HG02840 (cell line): ENCODE measurements at regions not wholly inside any gene's neighbourhood (a gene's known extent, or its start where the extent isn't known, plus 50 kb on each side); places are given as distances from the start of the nearest gene placed in this dataset.
"Not testable (repeated sequence)": the region's sequence is repeated elsewhere in the genome, so short reads cannot be mapped to it uniquely, and the experiment has no call there.

ENCODE experiments used
- ATAC-seq: cut with Tn5 transposase; IDR thresholded peaks from one replicate; pipeline ENCODE4 v1.9.1; 2021; ENCODE audit warnings: mild to moderate bottlenecking, moderate library complexity, moderate number of reproducible peaks; ENCODE audit not compliant: unreplicated experiment, low FRiP score

DNA sequence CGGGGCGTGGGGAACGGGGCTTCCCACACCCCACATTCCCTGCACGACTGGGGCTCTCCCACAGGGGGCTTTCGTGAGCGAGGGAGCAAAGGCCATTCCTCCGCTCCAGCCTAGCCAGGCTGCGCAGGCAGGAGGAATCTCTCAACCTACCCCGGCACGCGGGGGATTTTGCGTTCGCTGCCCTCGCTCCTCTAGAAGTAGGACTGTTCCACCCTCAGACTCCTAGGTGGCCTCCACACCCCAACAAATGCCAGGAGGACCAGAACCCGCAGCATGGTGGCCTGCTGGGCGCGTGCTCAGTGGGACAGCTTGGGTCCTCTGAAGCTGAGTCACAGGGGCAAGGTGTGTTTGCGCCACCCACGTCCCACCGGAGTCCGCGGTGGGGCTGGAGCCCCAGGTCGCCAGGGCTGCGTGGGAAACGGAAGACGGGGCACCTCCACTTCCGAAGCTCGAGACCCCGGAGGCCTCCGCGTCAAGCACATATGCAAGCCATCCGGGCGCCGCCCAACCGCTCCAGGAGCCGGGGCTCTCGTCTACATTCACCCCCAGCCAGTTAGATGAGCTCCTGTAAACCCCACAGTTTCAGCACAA is 1938.5 kb upstream of the DEFB115 start:
- ATAC-seq, result no peak

DNA sequence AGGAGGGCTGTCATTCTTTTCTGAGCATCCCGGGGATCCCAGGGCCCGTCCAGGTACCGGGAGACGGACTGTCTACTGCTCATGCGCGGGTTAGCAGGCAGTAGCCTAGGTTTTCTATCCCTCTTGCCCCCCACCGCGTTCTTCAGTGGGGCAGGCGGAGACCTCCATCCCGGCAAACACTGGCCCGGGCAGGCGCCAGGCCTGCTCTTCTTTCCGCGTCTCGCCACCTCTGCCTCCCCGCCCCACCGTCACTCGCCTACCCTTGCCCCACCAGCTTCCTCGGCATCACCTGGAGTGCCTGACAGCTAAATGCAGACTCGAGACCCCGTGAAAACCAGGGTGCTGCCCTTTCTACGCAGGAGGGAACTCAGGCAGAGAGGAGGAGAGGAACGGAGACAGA is 1937.7 kb upstream of the DEFB115 start:
- ATAC-seq, result no peak

DNA sequence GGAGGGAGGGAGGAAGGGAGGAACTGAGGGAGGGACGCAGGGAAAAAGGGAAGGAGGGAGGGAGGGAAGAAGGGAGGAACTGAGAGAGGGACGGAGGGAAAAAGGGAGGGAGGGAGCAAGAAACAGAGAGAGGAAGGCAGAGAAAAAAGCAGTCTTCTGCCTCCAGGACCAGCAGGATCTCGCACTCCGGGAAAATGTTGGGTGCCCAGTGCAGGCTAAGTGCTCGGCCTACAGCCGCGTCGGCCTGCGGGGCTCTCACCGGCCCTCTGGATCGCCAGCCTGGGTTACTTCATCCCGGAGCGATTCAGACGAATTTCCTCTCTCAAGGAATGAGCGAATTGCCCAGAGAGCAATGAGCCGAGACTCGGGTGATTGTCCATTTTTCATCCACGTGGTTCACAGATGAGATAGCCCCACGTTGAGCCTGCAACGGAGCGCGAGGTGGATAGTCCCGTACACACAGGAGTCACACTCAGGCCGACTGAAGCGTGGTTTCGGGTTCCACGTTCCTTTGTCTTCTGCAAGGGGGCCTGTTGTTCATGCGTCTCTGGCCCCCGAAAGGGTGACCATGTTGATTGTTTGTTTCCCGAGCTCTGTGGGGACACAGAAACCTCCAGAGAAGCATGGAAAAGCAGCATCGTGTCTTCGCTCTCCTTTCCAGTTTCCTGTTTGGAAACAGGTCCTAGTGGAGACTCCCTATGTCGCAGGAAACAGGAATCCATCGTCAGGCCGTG is 1937.1 kb upstream of the DEFB115 start:
- ATAC-seq, result not testable (repeated sequence)

DNA sequence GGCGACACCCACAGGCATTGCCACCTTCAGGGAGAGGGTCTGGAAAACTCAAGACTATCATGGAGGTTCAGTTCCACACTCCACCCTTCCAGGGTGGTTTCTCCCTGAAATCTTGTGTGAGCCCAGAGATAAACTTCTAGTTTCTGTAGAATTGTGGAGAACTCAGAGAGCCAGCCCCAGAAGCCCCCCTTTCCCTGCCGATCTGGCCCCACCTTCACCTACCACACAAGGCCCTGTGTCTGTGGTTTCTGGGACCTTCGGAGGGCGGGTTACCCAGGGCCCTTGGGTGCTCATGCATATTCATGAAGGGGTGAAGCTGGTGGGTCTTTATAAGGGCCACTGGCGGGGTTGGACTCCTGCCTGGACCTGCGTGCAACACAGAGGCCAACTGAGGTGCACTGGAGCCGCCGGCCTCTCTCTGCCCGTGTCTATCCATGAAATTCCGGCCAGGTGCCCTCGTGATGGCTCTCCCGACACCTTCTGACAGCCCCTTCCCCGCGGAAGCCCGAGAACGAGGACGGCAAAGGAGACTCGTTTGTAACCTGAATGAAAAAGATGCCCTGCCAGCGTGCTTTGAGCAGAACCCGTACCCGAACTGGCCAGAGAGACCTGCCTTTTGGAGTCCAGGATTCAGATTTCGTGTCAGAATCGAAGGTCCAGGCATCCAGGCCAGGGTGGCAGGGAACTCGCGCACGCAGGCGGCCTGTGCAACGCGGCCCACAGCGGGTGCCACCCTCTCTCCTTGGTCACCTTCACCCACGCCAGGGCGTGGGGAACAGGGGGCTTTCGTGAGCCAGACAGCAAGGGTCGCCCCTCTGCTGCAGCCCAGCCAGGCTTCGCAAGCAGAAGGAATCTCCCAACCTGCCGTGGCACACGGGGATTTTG is 1933.6 kb upstream of the DEFB115 start:
- ATAC-seq, result not testable (repeated sequence)

DNA sequence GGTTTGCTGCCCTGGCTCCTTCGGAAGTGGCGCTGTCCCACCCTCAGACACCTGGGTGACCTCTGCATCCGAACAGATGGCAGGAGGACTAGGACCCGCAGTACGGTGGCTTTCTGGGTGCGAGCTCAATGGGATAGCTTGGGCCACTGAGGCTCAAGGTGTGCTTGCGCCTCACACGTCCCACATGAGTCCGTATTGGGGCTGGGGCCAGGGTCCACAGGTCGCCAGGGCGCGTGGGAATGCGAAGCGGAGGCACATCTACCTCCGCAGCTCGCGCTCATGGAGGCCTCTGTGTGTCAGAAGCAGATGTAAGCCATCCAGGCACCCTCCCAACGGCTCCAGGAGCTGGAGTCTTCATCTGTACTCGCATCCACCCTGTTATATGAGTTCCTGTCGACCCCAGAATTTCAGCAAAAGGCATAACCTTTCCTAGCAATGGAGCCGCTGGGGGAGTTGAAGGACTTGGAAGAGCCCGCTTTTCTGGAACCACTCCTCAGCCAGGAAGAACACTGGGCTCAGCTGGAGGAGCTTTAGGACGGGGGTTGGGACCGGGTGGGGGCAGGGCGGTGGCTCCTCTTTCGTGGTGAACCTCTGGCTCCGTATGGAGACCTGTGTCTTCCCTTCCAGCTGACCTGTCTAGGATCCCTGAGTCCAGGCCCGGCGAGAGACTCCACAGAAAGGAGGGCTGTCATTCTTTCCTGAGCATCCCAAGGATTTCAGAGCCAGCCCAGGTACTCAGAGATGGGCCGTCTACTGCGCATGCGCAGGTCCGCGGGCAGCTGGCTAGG is 1932.8 kb upstream of the DEFB115 start:
- not testable (repeated sequence) for ATAC-seq

DNA sequence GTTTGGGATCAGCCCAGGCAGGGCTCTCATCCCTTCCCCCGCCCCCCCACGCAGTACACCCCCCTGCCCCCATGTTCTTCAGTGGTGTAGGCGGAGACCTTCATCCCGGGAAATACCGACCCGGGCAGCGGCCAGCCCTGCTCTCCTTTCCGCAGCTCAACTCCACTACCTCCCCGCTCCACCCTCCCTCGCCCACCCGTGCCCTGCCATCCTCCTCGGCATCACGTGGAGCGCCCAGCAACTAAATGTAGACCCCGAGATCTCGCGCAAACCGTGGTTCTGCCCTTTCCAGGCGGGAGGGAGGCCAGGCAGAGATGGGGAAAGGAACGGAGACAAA is 1932.2 kb upstream of the DEFB115 start:
- no peak for ATAC-seq

DNA sequence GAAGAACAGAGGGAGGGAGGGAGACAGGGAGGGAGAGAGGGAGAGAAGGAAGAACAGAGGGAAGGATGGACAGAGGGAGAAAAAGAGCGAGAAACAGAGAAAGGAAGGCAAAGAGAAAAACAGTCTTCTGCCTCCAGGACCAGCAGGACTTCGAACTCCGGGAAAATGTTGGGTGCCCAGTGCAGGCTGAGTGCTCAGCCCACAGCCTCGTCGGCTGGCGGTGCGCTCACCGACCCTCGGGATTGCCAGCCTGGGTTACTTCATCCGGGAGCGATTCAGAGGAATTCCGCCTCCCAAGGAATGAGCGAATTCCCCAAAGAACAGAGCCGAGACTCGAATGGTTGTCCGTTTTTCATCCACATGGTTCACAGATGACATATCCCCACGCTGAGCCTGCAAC is 1931.7 kb upstream of the DEFB115 start:
- ATAC-seq, result not testable (repeated sequence)

DNA sequence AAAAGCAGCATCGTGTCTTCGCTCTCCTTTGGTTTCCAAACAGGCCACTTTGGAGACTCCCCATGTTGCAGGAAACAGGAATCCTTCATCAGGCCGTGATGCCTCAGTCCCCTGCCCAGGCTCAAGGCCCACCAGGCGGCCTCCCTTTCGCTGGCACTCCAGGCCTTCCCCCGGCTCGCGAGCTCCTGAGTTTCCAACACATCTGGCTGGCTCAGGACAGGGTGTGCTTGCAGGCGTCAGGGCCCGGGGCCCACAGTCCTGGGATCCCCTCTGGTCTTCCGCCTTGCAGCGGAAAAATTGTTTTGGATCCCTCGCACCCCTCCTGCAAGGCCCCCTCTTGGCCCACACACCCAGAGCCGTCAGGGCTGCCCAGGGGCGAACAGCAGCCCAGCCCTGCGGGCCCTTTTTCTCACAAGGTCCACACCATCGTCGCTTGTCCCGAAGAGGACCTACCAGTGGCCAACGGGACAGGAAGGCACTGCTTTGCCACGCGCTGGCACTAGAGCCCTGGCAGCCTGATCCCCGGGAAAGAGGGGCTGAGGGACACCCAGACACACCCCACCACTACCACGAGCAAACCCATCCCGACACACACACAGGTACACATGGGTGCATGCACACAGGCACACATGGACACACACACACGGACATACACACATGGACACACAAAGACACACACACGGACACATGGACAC is 1930.9 kb upstream of the DEFB115 start:
- no peak for ATAC-seq

DNA sequence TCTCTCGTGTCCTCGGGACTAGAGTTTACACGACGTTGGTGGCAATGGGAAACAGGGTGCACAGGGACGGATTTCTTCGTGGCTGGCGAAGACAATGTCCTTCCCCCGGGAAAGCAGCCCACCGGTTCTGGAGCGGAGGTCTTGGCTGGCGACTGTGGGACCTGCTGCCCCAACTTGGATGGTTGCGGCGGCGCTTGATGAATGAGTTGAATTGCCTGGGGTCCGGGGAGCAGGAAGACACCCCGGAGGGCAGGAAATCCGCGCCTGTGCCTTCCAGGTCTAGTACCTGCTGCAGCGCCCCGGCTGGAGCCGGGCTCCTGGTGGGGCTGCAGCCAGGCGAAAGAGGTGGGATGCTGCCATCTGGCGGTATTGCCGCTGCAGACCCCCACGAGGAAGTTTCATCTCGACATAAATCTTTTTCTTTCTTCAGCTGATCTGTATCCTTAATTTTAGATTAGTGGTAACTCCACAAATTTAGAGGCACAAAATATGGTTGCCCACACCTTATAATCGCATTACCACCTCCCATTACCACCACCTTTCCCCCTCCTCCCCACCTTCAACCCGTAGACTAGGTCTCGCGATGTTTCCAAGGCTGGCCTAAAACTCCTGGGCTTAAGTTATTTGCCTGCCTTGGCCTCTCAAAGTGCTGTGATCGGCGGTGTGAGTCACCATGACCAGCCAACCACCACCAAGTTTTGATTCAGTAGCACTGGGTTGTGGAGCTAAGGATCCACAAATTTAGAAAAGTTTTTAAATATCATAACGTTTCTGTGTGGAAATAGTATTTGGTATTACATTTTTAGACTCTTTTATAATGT is 1929.7 kb upstream of the DEFB115 start:
- not testable (repeated sequence) for ATAC-seq

DNA sequence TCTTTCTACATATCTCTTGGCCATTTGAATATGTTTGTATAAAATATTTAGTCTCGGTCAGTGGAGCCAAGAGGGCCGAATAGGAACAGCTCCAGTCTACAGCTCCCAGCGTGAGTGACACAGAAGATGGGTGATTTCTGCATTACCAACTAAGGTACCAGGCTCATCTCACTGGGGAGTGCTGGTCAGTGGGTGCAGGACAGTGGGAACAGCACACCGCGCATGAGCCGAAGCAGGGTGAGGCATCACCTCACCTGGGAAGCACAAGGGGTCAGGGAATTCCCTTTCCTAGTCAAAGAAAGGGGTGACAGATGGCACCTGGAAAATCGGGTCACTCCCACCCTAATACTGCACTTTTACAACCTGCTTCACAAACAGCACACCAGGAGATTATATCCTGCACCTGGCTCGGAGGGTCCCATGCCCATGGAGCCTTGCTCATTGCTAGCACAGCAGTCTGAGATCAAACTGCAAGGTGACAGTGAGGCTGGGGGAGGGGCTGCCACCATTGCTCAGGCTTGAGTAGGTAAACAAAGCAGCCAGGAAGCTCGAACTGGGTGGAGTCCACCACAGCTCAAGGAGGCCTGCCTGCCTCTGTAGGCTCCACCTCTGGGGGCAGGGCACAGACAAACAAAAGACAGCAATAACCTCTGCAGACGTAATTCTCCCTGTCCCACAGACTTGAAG is 1926.9 kb upstream of the DEFB115 start:
- ATAC-seq, result not testable (repeated sequence)

DNA sequence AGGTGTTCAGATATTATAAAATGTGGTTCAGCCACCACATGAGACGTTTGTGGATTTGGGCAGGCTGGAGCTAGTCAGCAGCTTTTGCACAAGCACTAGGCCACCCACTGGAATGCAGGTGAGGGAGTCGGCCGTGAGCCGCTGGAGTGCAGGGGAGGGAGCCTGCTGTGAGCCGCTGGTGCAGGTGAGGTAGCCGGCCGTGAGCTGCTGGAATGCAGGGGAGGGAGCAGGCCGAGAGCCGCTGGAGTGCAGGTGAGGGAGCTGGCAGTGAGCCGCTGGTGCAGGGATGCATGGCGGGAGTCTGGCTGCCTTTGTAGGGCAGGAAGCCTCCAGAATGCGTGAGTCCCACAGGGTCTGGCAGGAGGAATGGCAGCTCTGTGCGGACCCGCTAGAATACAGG is 1907.6 kb upstream of the DEFB115 start:
- no peak for ATAC-seq

DNA sequence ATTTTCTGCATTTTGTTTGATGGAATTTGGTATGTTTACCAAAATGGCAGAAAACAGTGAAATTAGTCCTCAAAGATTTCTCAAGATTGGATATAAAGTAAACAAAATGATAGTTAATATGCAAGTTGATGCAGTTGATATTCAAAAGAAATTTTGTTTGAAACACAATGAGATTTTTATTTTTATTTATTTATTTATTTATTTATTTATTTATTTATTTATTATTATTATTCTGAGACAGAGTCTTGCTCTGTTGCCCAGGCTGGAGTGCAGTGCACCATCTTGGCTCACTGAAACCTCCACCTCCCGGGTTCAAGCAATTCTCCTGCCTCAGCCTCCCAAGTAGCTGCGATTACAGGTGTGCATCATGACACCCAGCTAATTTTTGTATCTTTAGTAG is 1881.5 kb upstream of the DEFB115 start:
- not testable (repeated sequence) for ATAC-seq

DNA sequence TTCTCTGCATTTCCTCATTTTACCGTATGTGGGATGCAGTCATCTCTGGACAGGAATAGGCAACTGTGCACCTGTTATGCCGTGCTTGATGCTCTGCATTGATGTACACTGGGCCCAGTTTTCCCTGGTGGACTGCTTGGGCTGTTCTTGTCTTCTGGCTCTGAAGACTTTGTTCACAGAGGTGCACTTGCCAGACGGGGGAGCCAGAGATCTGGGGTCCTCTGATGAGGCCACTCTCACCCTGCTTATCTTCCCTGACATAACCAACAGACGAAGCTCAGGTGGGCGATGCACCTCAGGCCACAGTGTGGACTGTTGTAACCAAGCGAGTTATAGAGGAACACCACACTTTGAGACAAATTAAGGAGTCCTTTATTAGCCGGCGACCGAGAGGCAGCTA is 1864.6 kb upstream of the DEFB115 start:
- not testable (repeated sequence) for ATAC-seq

DNA sequence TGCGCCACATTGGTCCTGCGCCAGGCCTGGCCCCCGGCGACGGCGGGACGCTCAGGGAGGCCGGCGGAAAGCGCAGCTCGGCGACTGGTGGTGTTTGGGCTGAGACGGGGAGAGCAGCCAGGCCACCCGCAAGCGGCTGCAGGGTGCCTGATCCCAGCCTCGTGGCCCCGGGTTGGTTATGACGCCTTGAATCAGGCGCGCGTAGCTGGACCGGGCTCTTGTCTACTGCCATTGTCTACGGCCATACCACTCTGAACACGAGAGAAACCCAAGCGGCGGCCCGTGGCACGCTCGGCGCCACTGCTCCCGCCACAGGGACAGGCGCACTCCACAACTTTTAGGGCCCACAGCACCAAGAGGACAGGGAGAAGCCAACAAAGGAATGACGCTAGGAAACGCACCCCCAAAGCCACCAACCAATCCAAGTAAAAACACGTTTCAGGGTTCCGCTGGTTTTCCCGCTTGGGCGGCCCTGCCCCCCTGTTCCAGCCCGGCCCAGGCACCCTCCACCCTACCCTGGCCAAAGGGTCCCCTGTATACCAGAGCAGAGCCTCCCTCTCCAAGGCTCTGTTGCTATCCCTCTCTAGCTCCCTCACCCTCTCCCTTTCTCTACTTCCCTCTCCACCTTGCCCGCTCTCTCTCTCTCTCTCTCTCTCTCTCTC is 1849.3 kb upstream of the DEFB115 start:
- no peak for ATAC-seq

DNA sequence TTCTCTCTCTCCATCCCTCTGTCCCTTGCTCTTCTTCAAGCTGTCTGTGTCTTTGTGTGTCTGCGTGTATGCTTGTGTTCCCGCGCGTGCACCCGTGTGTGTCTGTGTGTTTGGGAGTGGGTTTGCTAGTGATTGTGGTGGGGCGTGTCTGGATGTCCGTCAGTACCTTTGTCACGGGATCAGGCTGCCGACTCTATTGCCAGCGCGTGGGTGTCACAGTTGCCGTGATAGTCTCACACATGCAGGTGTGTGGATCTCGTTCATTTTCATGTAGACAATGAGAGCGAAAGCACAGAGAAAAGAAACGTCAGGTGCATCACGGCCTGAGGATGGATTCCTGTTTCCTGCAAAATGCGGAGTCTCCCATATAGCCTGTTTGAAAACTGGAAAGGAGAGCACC is 1848.8 kb upstream of the DEFB115 start:
- ATAC-seq, result not testable (repeated sequence)

DNA sequence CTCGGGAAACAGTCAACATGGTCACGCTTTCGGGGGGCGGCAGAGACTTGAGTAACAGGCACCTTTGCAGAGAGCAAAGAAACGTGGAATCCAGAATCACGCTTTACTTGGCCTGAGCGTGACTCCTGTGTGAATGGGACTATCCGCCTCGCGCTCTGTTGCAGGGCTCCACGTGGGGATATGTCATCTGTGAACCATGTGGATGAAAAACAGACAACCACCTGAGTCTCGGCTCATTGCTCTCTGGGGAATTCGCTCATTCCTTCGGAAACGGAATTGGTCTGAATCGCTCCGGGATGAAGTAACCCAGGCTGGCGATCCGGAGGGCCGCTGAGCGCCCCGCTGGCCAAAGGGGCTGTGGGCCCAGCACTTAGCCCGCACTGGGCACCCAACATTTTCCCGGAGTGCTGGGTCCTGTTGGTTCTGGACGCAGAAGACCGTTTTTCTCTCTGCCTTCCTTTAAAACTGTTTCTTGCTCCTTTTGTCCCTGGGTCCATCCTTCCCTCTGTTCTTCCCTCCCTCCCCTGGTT is 1848.2 kb upstream of the DEFB115 start:
- not testable (repeated sequence) for ATAC-seq

DNA sequence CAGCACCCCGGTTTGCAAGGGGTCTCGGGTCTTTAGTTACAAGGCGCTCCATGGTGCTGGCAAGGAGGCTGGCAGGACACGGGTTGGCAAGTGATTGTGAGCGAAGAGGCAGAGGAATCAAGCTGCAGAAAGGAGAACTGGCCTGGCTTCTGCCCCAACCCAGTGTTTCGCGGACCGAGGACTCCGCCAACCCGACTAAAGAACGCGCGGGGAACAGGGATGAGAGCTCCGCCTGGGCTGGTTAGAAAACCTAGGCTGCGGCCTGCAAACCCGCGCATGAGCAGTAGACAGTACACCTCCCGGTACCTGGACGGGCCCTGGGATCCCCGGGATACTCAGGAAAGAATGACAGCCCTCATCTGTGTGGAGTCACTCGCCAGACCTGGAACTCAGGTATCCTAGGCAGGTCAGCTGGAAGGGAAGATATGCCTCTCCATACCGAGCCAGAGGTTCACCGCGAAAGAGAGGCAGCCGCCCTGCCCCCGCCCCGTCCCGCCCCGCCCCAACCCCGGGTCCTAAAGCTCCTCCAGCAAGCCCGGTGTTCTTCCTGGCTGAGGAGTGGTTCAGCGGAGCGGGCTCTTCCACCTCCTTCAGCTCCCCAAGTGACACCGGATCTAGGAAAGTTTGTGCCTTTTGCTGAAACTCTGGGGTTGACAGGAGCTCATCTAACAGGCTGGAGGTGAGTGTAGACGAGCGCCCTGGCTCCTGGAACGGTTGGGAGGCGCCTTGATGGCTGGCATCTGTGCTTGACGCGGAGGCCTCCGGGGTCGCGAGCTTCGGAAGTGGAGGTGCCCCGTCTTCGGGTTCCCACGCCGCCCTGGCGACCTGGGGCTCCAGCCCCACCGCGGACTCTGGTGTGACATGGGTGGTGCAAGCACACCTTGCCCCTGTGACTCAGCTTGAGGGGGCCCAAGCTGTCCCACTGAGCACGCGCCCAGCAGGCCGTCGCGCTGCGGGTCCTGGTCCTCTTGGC is 1847.3 kb upstream of the DEFB115 start:
- ATAC-seq, result no peak
